ENCODE measurements at regions not wholly inside any gene's neighbourhood (a gene's known extent, or its start where the extent isn't known, plus 50 kb on each side); places are given as distances from the start of the nearest gene placed in this dataset.

- no TSS peak for BruUV-seq (replicated peaks)
- no peaks in the 10 kb centered on the region for H3K4me1 ChIP-seq (ENCODE audit: control insufficient read depth, insufficient read depth, low read length)
- in situ Hi-C loops (cut with HindIII; ENCODE audit: low pct_unique_long_range_greater_than_20kb, low sequenced_read_pairs) (no loop called here), intact Hi-C loops (cut with micrococcal nuclease; ENCODE audit: unreplicated experiment) (loop anchor here (10.0 kb wide), 1 partner anchor 347 kb away; no protein-coding TSS in a partner anchor)
- no peak for DNase-seq (ENCODE audit: low read depth, low spot score)
- POLR2A ChIA-PET, result no interaction called here
- no peaks in the 10 kb centered on the region for H3K36me3 ChIP-seq (ENCODE audit: control insufficient read depth, insufficient read depth, low read length)
- no peaks in the 10 kb centered on the region for H3K9me3 ChIP-seq (ENCODE audit: control insufficient read depth, insufficient read depth, low read depth, low read length)
- H3K27me3 ChIP-seq (ENCODE audit: control insufficient read depth, insufficient read depth, low read length), result no peaks in the 10 kb centered on the region
- no peak overlapping the region for H3K4me3 ChIP-seq (ENCODE audit: low read depth in 2 of 2, low read length in 2 of 2)
- no peak for TF ChIP-seq TCF7L2 (IDR thresholded peaks at IDR 0.05; ENCODE audit: low read depth, low read length)
- TF ChIP-seq SIN3A (IDR thresholded peaks at IDR 0.05; ENCODE audit: borderline replicate concordance, insufficient read depth, low read depth, low read length), result no peak
- H3K27ac ChIP-seq (ENCODE audit: low read length), result no peak overlapping the region
- no peak for ATAC-seq
- CTCF ChIA-PET, result no interaction called here
Observed at GRCh38 chr2:71807581-71808451, 339.8 kb downstream of the CYP26B1 start.

GRCh38 chr2:71806432-71806831 lies 341.2 kb downstream of the CYP26B1 start:
- CTCF ChIA-PET, result no interaction called here
- H3K27me3 ChIP-seq (ENCODE audit: control insufficient read depth, insufficient read depth, low read length), result no peaks in the 10 kb centered on the region
- TF ChIP-seq REST (IDR thresholded peaks at IDR 0.05; ENCODE audit: insufficient read depth in 1 of 2, low read depth in 2 of 2, low read length in 1 of 2), result no peak
- TF ChIP-seq TCF7L2 (IDR thresholded peaks at IDR 0.05; ENCODE audit: low read depth, low read length), result no peak
- TF ChIP-seq CTCF (IDR thresholded peaks at IDR 0.05), result no peak
- DNase-seq (ENCODE audit: low read depth, low spot score) (no peak), ATAC-seq (no peak)
- POLR2A ChIA-PET, result no interaction called here
- no peaks in the 10 kb centered on the region for H3K9me3 ChIP-seq (ENCODE audit: control insufficient read depth, insufficient read depth, low read depth, low read length)
- H3K4me3 ChIP-seq (ENCODE audit: low read depth in 2 of 2, low read length in 2 of 2), result no peak overlapping the region
- BruUV-seq (replicated peaks), result no TSS peak
- no peaks in the 10 kb centered on the region for H3K4me1 ChIP-seq (ENCODE audit: control insufficient read depth, insufficient read depth, low read length)
- intact Hi-C loops (cut with micrococcal nuclease; ENCODE audit: unreplicated experiment), result loop anchor here (10.0 kb wide), 1 partner anchor 348 kb away; no protein-coding TSS in a partner anchor
- no peaks in the 10 kb centered on the region for H3K36me3 ChIP-seq (ENCODE audit: control insufficient read depth, insufficient read depth, low read length)
- no peak overlapping the region for H3K27ac ChIP-seq (ENCODE audit: low read length)
- in situ Hi-C loops (cut with HindIII; ENCODE audit: low pct_unique_long_range_greater_than_20kb, low sequenced_read_pairs), result no loop called here

- ChIA-PET POLR2A (no interaction called here), CTCF (no interaction called here)
- ATAC-seq, result no peak
- Histone ChIP-seq H3K4me3 (ENCODE audit: low read depth in 2 of 2, low read length in 2 of 2) (no peak overlapping the region), H3K27ac (ENCODE audit: low read length) (no peak overlapping the region), H3K27me3 (ENCODE audit: control insufficient read depth, insufficient read depth, low read length) (no peaks in the 10 kb centered on the region), H3K4me1 (ENCODE audit: control insufficient read depth, insufficient read depth, low read length) (no peaks in the 10 kb centered on the region), H3K9me3 (ENCODE audit: control insufficient read depth, insufficient read depth, low read depth, low read length) (no peaks in the 10 kb centered on the region), H3K36me3 (ENCODE audit: control insufficient read depth, insufficient read depth, low read length) (no peaks in the 10 kb centered on the region)
- no TSS peak for BruUV-seq (replicated peaks)
- no peak for TF ChIP-seq POLR2AphosphoS5 (IDR thresholded peaks at IDR 0.05; ENCODE audit: low read depth, low read length)
- in situ Hi-C loops (cut with HindIII; ENCODE audit: low pct_unique_long_range_greater_than_20kb, low sequenced_read_pairs), result no loop called here
- DNase-seq (ENCODE audit: low read depth, low spot score), result no peak
- intact Hi-C loops (cut with micrococcal nuclease; ENCODE audit: unreplicated experiment), result loop anchor here (10.0 kb wide), 1 partner anchor 350 kb away; no protein-coding TSS in a partner anchor
Observed at GRCh38 chr2:71804281-71804751, 343.3 kb downstream of the CYP26B1 start.
